ENCODE measurements at regions not wholly inside any gene's neighbourhood (a gene's known extent, or its start where the extent isn't known, plus 50 kb on each side); places are given as distances from the start of the nearest gene placed in this dataset.

DNA sequence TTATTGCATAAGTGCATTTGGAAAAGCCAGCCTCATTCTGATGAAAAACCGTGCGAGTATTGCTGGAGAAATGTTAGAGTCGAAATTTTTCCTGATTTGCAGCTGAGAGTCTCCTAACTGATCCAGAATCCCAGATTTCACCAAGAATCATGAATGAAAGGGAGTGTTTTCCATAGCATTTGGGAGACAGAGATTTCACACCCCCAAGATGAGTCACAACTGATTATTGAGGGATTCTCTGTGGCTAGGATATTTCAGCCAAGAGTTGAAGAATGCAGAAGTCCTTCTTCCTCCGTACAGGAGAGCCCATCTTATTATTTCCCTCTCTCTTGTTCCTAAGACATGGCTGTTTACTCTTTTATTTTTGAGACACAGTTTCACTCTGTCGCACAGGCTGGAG, 82.2 kb upstream of the SALL4 start (continued):
- no peak for TF ChIP-seq MXI1 (conservative IDR thresholded peaks at IDR 0.05; ENCODE audit: poor library complexity, severe bottlenecking)
- TF ChIP-seq RAD21 (conservative IDR thresholded peaks at IDR 0.05) = no peak

DNA sequence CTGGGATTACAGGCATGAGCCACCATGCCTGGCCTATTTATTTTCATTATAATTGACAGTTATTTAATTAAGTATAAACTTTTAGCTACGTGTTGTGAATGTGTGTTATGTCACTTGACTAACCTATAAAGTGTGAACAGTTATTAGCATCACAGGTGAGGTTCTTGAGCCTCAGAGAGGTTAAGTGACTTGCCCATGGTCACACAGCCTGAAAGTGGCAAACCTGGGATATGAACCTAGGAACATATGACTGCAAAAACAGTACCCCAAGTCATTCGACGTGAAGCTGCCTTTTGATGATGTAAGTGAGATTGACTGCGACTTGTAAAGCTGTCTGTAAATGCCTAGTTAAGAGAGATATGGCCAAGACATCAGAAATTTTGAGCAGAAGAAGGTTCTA, 77.9 kb upstream of the SALL4 start:
- no peak overlapping the region for H3K9ac ChIP-seq (ENCODE audit: low read length)
- no peaks in the 10 kb centered on the region for H3K27me3 ChIP-seq (ENCODE audit: insufficient read depth, low read depth, low read length)
- TF ChIP-seq TAF1 (IDR thresholded peaks at IDR 0.05; ENCODE audit: low read depth) (no peak), RAD21 (conservative IDR thresholded peaks at IDR 0.05) (no peak), CTCF (IDR thresholded peaks at IDR 0.05; ENCODE audit: poor library complexity, severe bottlenecking) (no peak), MXI1 (conservative IDR thresholded peaks at IDR 0.05; ENCODE audit: poor library complexity, severe bottlenecking) (no peak), REST (IDR thresholded peaks at IDR 0.05; ENCODE audit: borderline replicate concordance) (no peak), SMC3 (conservative IDR thresholded peaks at IDR 0.05; ENCODE audit: poor library complexity) (no peak), EZH2 (IDR thresholded peaks at IDR 0.05; ENCODE audit: borderline replicate concordance, insufficient read depth, low read length, poor library complexity, severe bottlenecking) (no peak), POLR2AphosphoS5 (IDR thresholded peaks at IDR 0.05) (no peak), EP300 (conservative IDR thresholded peaks at IDR 0.05; ENCODE audit: poor library complexity, severe bottlenecking) (no peak)
- H4K20me1 ChIP-seq (ENCODE audit: insufficient read depth) = no peaks in the 10 kb centered on the region
- no peak overlapping the region for H3K27ac ChIP-seq (ENCODE audit: low read length)
- no peak overlapping the region for H3K4me2 ChIP-seq (ENCODE audit: low read length)
- H3F3A ChIP-seq (ENCODE audit: insufficient read depth, low read length, poor library complexity, severe bottlenecking) = no peaks in the 10 kb centered on the region
- no peaks in the 10 kb centered on the region for H3K79me2 ChIP-seq (replicated peaks; ENCODE audit: insufficient read depth, low read length)
- no peaks in the 10 kb centered on the region for H3K36me3 ChIP-seq (ENCODE audit: insufficient read depth, low read length)
- H2AFZ ChIP-seq (ENCODE audit: low read depth, low read length) = no peak overlapping the region
- H3K9me3 ChIP-seq (ENCODE audit: low read length) = no peaks in the 10 kb centered on the region
- no peaks in the 10 kb centered on the region for H3K9me2 ChIP-seq (ENCODE audit: insufficient read depth, low read length)
- H3K4me3 ChIP-seq (ENCODE audit: low read length) = no peak overlapping the region

GRCh38 chr20:51876313-51876940, 74.1 kb upstream of the SALL4 start:
- H3K4me2 ChIP-seq (ENCODE audit: low read length) = no peak overlapping the region
- H3K79me2 ChIP-seq (replicated peaks; ENCODE audit: insufficient read depth, low read length) = no peaks in the 10 kb centered on the region
- H3K9me3 ChIP-seq (ENCODE audit: low read length) = no peaks in the 10 kb centered on the region
- H2AFZ ChIP-seq (ENCODE audit: low read depth, low read length) = no peak overlapping the region
- H3K36me3 ChIP-seq (ENCODE audit: insufficient read depth, low read length) = no peaks in the 10 kb centered on the region
- H3K9ac ChIP-seq (ENCODE audit: low read length) = no peak overlapping the region
- H3K9me2 ChIP-seq (ENCODE audit: insufficient read depth, low read length) = no peaks in the 10 kb centered on the region
- no peak overlapping the region for H3K4me3 ChIP-seq (ENCODE audit: low read length)
- H3K27ac ChIP-seq (ENCODE audit: low read length) = no peak overlapping the region
- no peaks in the 10 kb centered on the region for H3K27me3 ChIP-seq (ENCODE audit: insufficient read depth, low read depth, low read length)
- no peaks in the 10 kb centered on the region for H4K20me1 ChIP-seq (ENCODE audit: insufficient read depth)
- no peaks in the 10 kb centered on the region for H3F3A ChIP-seq (ENCODE audit: insufficient read depth, low read length, poor library complexity, severe bottlenecking)
- TF ChIP-seq EZH2 (IDR thresholded peaks at IDR 0.05; ENCODE audit: borderline replicate concordance, insufficient read depth, low read length, poor library complexity, severe bottlenecking) (no peak), SMC3 (conservative IDR thresholded peaks at IDR 0.05; ENCODE audit: poor library complexity) (no peak), MXI1 (conservative IDR thresholded peaks at IDR 0.05; ENCODE audit: poor library complexity, severe bottlenecking) (no peak), REST (IDR thresholded peaks at IDR 0.05; ENCODE audit: borderline replicate concordance) (no peak)

Data from neural cell (in vitro differentiated cells).